ENCODE measurements at regions not wholly inside any gene's neighbourhood (a gene's known extent, or its start where the extent isn't known, plus 50 kb on each side); places are given as distances from the start of the nearest gene placed in this dataset.

- no peaks in the 10 kb centered on the region for H3K4me1 ChIP-seq
- H3K9me3 ChIP-seq, result no peaks in the 10 kb centered on the region
- H3K27ac ChIP-seq, result no peak overlapping the region
- H3K27me3 ChIP-seq, result no peaks in the 10 kb centered on the region
- no peaks in the 10 kb centered on the region for H3K36me3 ChIP-seq
- H3K4me3 ChIP-seq, result no peak overlapping the region
- no peak for TF ChIP-seq EP300 (IDR thresholded peaks at IDR 0.05)
- TF ChIP-seq CTCF (IDR thresholded peaks at IDR 0.05), result no peak
- TF ChIP-seq POLR2A (IDR thresholded peaks at IDR 0.05), result no peak
- no peak for TF ChIP-seq POLR2AphosphoS5 (IDR thresholded peaks at IDR 0.05)
- ATAC-seq, result no peak
Measured at GRCh38 chr3:176523114-176523513, 674.2 kb downstream of the TBL1XR1 start.

- TF ChIP-seq POLR2A (IDR thresholded peaks at IDR 0.05), result no peak
- TF ChIP-seq POLR2AphosphoS5 (IDR thresholded peaks at IDR 0.05), result no peak
- TF ChIP-seq EP300 (IDR thresholded peaks at IDR 0.05), result no peak
- WGBS, 2 donors (ENCODE audit: low coverage in 1 of 2), result 80 to 85% methylated on average over 1 of the region's 1 CpG
- no peak for ATAC-seq
- no peaks in the 10 kb centered on the region for H3K36me3 ChIP-seq
- no peaks in the 10 kb centered on the region for H3K4me1 ChIP-seq
- H3K27ac ChIP-seq, result no peak overlapping the region
- H3K9me3 ChIP-seq, result no peaks in the 10 kb centered on the region
- H3K27me3 ChIP-seq, result no peaks in the 10 kb centered on the region
- H3K4me3 ChIP-seq, result no peak overlapping the region
Measured at GRCh38 chr3:176522436-176522835, 674.8 kb downstream of the TBL1XR1 start.

- no peak for ATAC-seq
- Histone ChIP-seq H3K36me3 (no peaks in the 10 kb centered on the region), H3K27ac (no peak overlapping the region), H3K4me1 (no peaks in the 10 kb centered on the region), H3K27me3 (no peaks in the 10 kb centered on the region), H3K9me3 (no peaks in the 10 kb centered on the region), H3K4me3 (no peak overlapping the region)
- TF ChIP-seq EP300 (IDR thresholded peaks at IDR 0.05) (no peak), POLR2AphosphoS5 (IDR thresholded peaks at IDR 0.05) (no peak), CTCF (IDR thresholded peaks at IDR 0.05) (no peak), POLR2A (IDR thresholded peaks at IDR 0.05) (no peak)
- WGBS, 2 donors (ENCODE audit: low coverage in 1 of 2), result 70 to 74% methylated on average over 4 to 5 of the region's 5 CpGs
Measured at GRCh38 chr3:176521531-176522175, 675.6 kb downstream of the TBL1XR1 start.

- ATAC-seq, result no peak
- Histone ChIP-seq H3K27me3 (no peaks in the 10 kb centered on the region), H3K36me3 (no peaks in the 10 kb centered on the region), H3K4me1 (no peaks in the 10 kb centered on the region), H3K4me3 (no peak overlapping the region), H3K27ac (no peak overlapping the region), H3K9me3 (peaks cover 0 to 41% (median 0%) of the 10 kb centered on the region in 3 donors)
- WGBS, 2 donors (ENCODE audit: low coverage in 1 of 2), result 58 to 62% methylated on average over 8 to 9 of the region's 10 CpGs
- TF ChIP-seq CTCF (IDR thresholded peaks at IDR 0.05) (peak; percentile 37 to 74 (median 52)), POLR2A (IDR thresholded peaks at IDR 0.05) (no peak)
Measured at GRCh38 chr3:176514297-176514696, 683.0 kb downstream of the TBL1XR1 start.

- H3K27me3 ChIP-seq, result no peaks in the 10 kb centered on the region
- peaks cover 0 to 41% (median 0%) of the 10 kb centered on the region in 3 donors for H3K9me3 ChIP-seq
- no peak overlapping the region for H3K27ac ChIP-seq
- 100% methylated on average over 1 of the region's 1 CpG for WGBS, 2 donors (ENCODE audit: low coverage in 1 of 2)
- H3K4me1 ChIP-seq, result no peaks in the 10 kb centered on the region
- ATAC-seq, result no peak
- no peak overlapping the region for H3K4me3 ChIP-seq
- TF ChIP-seq POLR2AphosphoS5 (IDR thresholded peaks at IDR 0.05) (no peak), POLR2A (IDR thresholded peaks at IDR 0.05) (no peak), EP300 (IDR thresholded peaks at IDR 0.05) (no peak), CTCF (IDR thresholded peaks at IDR 0.05) (no peak)
- no peaks in the 10 kb centered on the region for H3K36me3 ChIP-seq
Measured at GRCh38 chr3:176513604-176514003, 683.7 kb downstream of the TBL1XR1 start.

All from gastroesophageal sphincter (tissue), 4 donors.